Limb (tissue), 2 donors: ENCODE measurements at regions not wholly inside any gene's neighbourhood (a gene's known extent, or its start where the extent isn't known, plus 50 kb on each side); places are given as distances from the start of the nearest gene placed in this dataset.

Source experiments
- DNase-seq, 2 donors: peaks; one replicate each; pipeline ENCODE4 v3.0.0-alpha.2; 2016; ENCODE audit errors: extremely low spot score in 2 of 2

DNA sequence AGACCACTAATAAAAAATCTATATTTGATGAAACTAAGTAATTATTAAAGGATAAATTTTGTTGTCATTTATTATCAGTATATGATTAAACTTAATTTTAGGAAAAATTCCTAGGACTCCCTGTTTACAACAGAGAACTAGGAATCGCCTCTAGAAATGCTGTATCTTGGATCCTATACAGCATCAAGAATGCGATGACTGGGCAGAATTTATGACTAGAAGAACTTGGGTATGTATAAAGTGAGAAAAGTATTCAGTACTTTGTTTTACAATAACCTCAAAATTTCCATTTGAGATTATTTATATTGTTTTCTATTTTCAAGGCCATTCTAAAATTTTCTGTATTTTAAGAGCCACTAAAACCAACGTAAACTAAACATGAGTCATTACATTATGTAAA is 82.3 kb upstream of the AGTR1 start:
- DNase-seq = no peak

DNA sequence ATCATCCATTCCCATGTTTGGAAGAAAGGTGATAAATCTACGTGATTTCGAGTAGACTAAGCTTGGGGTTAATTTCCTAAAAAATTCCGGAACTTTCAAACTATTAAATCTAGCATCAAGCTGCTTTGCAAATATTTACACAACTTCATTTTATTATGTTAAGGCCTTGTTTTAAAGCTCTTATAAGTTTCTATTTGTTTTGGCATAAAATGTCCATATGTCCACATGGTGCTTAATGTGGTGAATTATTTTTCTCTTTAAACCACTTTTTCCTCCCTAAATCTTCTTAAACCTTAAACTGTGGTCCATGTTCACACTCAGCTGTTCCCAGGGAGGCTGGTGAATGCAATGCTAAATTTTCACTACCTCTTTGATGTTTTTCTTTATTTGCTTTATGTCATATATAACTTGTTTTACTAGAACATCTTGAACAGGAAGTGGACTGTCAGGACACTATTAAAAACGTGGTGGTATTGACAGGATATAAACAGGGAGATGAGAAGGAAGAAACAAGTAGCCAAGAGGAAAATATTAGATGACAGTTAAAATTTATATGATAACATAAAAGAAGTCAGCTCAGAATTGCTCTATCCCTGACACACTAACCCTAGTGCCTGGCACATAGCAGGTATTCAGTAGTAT is 72.5 kb upstream of the AGTR1 start:
- no peak for DNase-seq

DNA sequence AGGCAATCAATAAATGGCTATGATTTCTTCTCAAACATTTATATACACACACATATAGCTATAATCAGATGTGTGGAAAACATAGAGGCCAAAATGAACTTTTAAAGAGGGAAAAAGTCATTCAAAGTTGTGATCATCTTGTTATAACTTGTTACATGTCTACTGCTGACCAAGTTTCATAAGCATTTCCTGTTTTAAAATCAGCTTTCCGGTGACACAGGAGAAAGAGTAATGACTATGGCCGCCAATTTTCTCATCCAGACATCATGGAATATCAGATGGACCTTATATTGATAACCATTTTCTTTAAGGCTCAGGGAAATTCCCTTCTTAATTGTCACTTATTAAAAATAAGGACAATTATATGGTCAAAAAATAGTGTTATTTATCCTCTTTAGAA is 71.7 kb upstream of the AGTR1 start:
- no peak for DNase-seq

DNA sequence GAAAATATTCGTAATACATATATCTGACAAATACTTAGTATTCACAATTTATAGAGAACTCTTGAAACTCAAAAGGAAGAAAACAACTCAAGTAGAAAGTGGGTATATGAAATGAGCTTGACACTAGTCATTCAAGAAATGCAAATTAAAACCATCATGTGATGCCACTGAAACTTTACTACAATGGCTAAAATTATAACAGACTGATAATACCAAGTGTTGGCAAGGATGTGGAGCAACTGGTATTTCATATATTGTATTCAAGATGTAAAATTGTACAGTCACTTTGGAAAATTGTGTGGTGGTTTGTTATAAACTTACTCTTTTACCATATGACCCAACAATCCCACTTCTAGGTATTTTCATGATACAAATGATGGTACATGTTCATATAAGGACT is 68.7 kb upstream of the AGTR1 start:
- no peak for DNase-seq

DNA sequence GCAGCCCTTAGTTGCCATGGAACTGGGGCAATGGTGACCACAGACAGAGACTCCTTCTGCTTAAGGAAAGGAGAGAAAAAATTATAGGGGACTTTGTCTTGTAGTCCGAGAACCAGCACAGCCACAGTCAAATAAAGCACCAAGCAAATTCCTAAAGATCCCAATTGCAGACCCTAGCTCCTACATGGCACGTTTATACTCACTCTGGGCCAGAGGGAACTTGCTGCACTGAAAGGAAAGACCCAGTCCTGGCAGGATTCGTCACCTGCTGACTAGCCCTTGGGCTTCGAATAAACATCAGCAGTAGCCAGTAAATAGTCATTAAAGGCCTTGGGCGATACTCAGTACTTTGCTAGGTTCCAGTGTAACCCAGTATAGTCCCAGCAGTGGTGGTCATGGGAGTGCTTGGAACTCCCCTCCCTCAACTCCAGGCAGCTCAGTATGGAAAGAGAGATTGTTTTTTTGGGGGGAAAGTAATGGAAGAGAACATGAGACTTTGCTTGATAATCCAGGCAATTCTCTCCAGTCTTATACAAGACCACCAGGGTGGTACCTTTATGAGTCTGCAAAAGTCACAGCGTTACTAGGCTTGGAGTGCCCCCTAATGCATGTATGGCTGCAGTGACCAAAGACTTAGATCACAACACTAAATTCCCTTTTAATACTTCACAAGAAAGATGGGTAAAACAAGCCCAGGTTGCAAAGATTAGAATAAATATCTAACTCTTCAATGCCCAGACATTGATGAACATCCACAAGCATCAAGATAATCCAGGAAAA is 66.4 kb upstream of the AGTR1 start:
- no peak for DNase-seq

DNA sequence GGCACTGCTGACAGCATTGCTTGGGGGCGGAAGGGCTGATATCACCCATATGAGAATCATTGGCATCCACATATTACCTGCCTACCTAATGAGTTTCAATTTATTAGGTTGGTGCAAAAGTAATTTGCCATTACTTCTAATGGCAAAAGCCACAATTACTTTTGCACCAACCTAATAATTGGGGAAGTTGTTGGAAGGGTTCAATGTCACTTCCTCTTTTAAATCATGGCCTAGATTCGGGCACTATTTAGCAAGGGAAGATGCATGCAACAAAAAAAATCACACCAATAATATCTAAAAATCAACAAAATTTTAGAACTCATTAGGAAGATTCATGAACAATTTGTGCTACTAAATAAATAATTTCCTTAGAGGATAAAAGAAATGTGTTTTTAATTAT is 56.0 kb upstream of the AGTR1 start:
- DNase-seq = no peak

DNA sequence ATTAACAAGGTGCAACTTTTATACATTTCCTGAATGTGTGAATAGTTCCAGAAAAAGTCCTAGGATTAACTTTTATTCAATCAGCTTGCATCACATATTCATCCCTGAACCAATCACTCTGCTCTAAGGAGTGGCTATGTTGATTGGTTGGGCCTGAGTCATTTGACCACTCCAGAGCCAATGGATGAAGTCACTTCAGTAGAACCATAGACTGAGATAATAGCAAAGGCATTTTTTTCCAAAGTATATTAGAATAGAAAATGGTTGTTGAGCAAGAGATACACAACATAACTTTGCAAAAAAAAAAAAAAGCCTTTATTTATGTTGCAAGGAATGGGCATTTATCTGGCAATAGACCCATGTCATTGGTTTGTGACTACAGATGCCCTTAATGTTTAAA is 55.5 kb upstream of the AGTR1 start:
- no peak for DNase-seq

DNA sequence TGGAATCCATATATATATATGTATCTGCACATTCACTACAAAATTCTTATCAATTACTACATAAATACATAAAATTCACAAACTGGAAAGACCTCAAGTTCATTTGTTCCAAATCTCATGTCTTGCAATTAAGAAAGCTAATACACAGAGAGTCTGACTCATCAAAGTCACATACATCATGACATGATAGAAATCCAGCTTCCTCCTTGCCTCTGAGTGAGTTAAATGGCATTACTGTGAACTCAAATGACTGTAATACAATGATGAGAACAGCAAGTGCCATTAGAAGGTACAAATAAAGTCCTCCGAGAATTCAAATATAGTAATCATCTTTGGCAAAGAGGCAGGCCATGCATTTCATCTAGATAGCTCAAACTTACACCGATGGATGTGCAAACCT is 55.1 kb upstream of the AGTR1 start:
- DNase-seq = no peak

DNA sequence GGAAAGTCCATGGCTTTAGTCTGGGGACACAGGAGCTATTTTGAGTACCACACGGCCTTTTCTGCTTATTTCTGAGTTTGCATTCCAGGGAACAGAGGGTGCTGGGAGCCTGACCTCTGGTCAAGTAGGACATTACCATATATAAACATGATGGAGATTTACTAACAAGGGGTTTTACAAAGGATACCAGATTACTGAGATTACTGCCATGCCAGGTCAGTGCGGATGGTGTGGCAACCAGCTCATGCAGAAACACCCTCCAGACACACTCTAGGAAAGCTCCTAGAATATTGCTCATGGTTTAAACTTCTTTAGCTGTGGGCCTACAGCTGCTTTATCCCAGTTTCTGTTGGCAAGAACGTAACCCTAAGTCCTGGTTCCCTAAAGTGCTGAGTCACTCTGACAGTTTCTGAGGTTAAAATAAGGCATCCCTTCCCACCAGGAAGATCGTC is 54.3 kb upstream of the AGTR1 start:
- DNase-seq = no peak

DNA sequence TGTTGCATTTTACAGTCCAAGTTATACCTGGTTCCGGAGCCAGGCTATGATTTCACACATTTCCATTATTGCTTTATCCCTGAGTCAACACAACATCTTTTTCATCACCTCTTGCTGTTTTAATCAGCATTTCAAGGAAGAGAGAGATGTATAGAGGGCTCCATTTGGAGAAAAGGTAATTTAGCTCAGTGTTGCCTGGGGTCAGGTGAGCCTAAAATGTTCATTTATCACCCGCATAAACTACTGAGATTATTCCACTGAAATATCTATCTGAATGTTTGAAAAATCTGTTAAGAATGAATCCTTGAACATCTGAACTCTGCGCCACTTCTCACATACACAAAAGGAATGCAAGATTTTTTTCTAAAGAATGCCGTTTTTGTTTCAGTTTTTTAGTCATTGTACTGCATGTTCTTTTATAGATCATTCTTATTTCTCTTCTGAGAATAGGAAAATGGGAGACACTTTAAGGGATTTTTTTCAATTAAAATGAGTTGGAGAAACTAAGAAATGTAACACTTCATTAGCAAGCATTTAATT is 51.5 kb upstream of the AGTR1 start:
- DNase-seq = no peak
